Sciatic nerve (tissue), 2 donors: ENCODE measurements at regions not wholly inside any gene's neighbourhood (a gene's known extent, or its start where the extent isn't known, plus 50 kb on each side); places are given as distances from the start of the nearest gene placed in this dataset.
"Not testable (repeated sequence)": the region's sequence is repeated elsewhere in the genome, so short reads cannot be mapped to it uniquely, and the experiment has no call there.

Experiments
- ATAC-seq: fragments of 200-7000 bp; cut with Tn5 transposase; one replicate; pipeline ENCODE4 v1.9.1; 2020; ENCODE audit warnings: mild to moderate bottlenecking, moderate library complexity
- DNase-seq: peaks from one replicate; pipeline ENCODE4 v3.0.0-alpha.2; 2020; ENCODE audit warnings: low spot score
- intact Hi-C: fragments of 100-400 bp; cut with DNase I; formaldehyde crosslinking; loops from one replicate; pipeline ENCODE4 v1.14.2; 2022
- donor health status: DM: no; HTN: no; CAD: no.
- donor health status: DM: no; HTN: no; CAD: no.

DNA sequence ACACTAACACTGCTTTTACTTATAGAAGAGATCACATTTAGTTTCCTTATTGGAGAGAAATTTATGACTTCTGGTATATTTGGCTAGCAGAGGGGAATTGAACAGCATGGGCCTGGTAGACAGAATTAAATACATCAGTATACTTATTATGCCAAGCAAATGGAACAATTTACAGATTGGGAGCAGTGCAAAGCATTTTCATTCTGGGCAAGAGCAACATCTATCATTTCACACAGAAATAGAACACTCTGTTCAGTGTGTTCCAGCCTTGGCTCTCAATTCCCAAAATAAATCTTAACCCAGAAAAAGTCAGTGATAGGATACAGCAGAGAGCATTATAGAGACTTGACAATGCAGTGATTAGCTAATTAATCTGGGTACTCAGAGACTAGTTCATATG lies 604.0 kb upstream of the SLITRK6 start:
- DNase-seq (no peak), ATAC-seq (no peak)
- intact Hi-C loops = no loop called here

DNA sequence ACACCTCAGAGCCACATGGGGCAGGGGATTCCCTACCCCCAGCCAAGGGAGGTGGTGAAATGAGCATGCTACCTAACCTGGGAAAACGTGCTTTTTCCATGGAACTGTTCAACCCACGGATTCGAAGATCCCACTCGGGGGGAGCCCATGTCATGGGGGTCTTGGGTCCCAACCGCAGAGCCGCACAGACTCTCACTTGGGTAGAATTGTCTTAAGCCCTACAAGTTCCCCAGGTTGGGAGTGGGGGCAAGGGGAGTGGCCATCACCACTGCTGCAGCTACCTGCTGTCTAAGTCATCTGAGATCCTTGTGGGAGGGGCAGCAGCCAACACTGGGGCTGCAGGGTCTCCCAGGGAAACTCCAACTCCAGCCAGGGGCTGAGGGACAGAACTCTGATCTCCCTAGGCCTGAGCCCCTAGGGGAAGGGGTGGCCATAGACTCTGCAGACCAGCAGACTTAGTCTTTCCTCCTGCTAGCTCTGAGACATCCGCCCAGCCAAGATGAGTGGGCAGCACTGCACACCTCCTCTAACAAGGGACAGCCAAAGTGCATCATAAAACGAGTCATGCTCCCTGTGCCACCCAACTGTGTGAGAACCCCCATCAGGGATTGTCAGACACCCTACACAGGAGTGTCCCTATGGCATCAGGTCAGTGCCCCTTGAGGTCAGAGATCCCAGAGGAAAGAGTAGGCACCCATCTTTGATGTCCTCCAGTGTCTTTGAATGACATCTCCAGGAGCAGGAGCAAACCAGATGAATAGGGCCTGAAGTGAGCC lies 610.4 kb upstream of the SLITRK6 start:
- ATAC-seq (no peak), DNase-seq (no peak)
- intact Hi-C loops = loop anchor here (5.0 kb wide), 1 partner anchor 1913 kb away; no protein-coding TSS in a partner anchor

DNA sequence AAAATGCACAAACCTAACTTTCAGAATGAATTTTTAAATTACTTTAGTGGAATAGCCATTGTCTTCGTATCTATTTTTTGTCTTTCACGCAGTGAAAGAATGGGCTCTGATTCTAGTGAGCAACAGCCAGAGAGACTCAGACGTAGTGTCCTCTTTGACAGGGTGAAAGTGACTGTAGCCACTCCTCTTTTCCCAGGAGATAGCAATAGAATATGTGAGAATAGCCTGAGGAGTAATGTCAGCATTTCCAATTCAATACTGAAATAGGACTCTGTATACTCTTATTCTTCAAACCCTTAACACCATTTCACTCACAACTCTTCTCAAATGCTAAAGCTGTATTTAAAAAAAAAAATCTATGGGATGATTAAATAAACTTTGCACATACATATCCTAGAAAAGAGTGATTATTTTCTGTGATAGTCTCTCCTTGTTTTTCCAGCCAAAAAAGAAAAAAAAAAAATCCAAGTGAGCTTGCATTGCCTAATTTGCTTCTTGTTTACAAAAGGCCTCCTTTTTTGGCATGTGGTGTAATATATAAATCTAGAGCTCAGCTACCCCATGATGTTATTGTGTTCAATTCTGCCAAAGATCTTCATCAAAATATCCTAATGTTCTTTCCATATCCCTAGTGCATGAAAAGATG lies 626.1 kb upstream of the SLITRK6 start:
- DNase-seq (no peak), ATAC-seq (no peak)
- intact Hi-C loops = no loop called here

DNA sequence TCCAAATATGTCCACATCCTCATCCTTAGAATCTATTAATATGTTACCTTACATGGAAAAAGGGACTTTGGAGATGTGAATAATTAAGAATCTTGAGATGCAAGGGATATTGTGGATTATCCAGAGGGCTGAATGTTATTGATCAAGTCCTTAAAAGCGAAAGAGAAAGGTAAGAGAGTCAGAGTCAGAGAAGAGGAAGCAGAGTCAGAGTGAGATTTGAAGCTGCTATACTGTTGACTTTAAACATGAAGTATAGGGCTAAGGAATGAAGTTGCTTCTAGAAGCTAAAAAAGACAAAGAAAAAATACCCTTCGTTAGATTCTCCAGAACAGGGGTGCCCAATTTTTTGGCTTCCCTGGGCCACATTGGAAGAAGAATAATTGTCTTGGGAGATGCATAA lies 627.2 kb upstream of the SLITRK6 start:
- DNase-seq (no peak), ATAC-seq (no peak)
- intact Hi-C loops = no loop called here

DNA sequence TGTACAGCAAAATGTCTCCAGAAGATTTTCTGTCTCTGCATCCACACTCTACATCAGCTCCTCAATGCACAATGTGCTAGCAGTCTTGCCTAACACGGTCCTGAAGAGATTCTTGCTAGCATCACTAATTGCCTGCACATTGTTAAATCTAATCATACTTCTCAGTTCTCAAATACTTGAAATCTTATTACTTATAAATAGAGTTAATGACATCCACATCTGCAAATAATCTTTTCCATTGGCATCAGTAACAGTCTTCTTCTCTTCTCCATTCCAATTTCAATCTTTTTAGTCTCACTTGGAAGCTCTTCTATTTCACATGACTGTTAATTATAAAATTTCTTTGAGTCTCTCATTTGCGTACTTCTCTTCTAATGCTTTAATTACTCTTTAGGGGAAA lies 630.5 kb upstream of the SLITRK6 start:
- intact Hi-C loops = no loop called here
- no peak for DNase-seq
- ATAC-seq = no peak

DNA sequence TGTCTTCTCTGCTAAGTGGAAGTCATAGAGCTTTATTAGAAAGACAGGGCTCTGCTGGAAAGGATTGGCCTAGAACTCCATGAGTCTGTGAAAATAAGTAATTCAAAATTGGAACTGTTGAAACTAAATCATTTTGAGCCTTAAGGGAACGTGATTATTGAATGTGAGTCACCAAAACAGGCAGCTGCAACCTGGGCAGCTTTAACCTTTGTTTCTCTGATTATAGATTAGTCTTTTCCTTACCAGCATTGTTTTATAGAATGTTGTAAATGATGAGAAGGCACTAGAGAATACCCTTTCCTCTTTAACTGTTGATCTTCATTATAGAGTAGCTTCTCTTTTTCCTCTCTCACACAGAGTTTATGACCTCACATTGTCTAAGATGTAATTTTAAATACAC lies 638.8 kb upstream of the SLITRK6 start:
- intact Hi-C loops = no loop called here
- no peak for DNase-seq
- no peak for ATAC-seq

DNA sequence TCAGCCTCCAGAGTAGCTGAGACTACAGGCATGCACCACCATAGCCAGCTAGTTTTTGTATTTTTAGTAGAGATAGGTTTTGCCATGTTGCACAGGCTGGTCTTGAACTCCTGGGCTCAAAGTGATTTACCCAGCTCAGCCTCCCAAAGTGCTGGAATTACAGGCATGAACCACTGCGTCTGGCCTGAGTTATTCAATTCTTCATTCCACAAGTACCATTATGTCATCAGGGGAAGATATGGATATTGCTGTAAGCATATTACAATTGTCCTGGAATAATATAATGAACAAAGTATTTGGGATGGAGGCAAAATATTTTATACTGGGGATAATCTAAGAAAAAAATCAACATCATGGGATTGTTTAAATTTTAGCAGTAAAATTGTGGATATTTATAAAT lies 646.0 kb upstream of the SLITRK6 start:
- intact Hi-C loops = no loop called here
- ATAC-seq (no peak), DNase-seq (no peak)

DNA sequence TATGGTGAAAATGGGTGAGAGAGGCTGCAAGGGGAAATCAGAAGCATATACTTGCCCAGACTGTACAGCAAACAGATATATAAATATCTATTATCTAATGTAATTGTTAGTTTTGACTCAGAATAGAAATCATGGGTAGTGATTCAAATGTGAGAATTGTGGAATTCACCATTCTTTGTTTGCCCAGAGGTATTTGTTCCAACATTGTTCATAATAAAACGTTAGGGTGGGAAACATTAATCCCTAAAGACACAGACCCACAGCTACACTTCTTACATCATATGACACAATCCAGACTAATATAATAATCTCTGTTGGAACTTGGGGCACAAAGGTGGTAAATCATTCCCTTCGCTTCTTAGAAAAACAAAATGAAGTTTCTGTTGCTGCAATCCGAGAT lies 646.5 kb upstream of the SLITRK6 start:
- ATAC-seq (peak; percentile 44), DNase-seq (no peak)
- intact Hi-C loops = no loop called here

DNA sequence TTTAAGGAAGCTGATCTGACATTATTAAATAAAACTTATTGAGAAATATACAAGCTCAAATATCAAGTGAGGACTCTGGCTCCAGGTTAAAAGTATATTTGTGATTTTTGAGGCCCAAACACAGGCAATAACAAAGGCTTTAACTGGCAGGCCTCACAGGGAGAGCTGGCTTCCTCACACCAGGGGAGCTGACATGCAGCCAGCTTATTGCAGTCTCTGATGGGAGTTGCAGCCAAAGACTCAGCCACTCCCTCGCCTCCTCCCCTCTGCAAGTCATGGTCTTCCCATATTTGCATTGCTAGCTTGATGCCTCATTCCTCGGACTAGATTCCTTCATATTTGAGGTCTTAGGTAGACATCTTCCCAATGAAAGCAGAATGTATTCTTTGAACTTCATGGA lies 647.1 kb upstream of the SLITRK6 start:
- ATAC-seq (peak; percentile 78), DNase-seq (peak; percentile 58)
- intact Hi-C loops = no loop called here

DNA sequence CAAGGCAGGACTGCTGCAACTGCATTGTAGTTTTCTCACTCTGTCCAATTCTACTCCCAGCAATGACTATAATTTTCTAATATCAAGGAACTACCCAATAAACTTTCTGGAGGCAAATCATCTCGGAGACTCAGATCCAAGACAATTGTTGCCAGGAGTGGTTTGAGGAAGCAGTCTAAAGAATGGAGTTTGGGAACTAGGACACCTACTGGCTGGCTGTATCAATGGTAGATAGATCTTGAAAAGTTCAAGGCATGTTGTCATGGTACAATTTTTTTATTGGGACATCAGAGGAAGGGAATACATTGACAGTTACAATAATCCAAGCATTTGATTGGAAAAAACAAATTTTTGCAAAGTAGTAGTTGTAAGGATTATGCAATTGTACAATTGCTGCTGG lies 648.3 kb upstream of the SLITRK6 start:
- DNase-seq = no peak
- intact Hi-C loops = no loop called here
- ATAC-seq = no peak

DNA sequence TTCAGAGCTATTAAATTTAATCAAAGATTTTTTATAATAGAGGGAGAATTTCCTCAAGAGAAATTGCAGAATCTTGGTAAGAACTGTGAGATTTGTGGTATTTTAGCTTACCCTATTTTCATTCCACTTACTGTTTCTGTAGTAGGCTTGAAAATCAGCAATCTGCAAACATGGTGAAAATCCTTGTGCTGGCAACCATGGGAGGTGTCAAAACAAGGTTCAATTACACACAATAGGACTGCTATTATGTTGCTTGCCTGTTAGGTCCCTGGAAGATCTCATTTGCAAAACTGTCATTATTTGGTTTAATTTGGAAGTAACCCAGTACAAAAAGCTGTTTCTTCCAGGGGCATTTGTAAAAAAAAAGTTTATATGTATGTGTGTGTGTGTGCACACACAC lies 662.8 kb upstream of the SLITRK6 start:
- ATAC-seq = no peak
- no peak for DNase-seq
- intact Hi-C loops = no loop called here

DNA sequence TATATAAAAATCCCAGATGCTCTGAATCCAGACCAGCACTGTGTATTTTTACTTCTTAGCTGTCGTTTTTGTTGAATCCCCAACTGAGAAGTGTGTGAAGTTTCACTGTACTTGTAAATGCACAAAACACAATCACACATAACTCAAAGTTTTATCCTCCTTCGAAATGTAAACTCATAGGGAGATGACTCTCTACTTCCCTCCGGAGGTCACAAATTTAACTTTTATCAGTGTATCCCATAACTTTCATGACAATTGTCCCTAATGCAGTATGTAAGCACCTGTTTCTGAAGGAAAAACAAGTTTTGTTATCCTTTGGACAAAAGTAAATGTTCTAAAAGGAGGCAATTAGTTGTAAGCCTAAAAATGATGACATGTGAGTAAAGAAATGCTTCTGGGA lies 665.0 kb upstream of the SLITRK6 start:
- DNase-seq = no peak
- intact Hi-C loops = no loop called here
- no peak for ATAC-seq

DNA sequence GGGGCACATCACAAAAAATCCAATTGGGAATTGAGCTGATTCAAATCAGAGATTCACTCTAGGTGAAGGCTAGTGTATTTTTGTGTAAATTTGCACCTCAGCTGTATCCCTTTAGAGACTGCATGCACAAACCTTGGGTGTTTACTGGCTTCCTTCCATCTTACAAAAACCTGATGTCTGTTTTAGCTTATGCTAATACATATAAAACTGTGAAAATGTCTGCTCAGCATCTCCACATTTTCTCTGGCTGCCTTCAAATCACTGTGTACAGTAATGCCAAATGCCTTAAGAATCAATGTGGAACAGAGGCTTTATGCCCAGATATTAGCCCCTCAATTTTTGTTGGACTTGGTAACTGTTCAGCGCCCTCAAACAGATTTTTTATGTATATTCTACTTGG lies 675.8 kb upstream of the SLITRK6 start:
- no peak for ATAC-seq
- intact Hi-C loops = no loop called here
- DNase-seq = no peak

DNA sequence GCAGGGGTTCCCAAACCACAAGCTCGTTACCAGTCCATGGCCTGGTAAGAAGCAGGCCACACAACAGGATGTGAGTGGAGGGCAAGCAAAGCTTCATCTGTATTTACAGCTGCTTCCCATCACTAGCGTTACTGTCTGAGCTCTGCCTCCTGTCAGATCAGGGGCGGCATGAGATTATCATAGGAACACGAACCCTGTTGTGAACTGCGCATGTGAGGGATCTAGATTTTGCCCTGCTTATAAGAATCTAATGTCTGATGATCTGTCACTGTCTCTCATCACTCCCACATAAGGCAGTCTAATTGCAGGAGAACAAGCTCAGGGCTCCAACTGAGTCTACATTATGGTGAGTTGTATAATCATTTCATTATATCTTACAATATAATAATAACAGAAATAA lies 677.4 kb upstream of the SLITRK6 start:
- DNase-seq = no peak
- no peak for ATAC-seq
- intact Hi-C loops = no loop called here

DNA sequence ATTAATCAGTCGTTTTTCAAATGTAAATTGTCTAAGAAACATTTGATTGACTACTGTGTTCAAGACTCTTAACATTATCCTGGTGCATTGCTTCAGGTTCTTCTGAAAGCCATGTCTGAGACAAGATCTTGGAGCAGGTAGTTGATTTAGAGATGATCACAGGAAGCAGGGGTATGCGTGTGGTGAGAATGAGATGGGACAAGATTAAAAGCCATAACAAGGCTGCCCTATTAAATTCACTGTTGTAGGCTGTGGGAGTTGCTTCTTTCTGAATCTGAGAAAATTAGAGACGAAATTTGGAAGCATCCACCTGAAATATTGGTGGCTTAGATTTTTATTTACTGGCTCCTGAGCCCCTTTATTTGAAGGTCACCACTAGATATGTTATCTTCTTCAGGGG lies 687.4 kb upstream of the SLITRK6 start:
- DNase-seq = no peak

DNA sequence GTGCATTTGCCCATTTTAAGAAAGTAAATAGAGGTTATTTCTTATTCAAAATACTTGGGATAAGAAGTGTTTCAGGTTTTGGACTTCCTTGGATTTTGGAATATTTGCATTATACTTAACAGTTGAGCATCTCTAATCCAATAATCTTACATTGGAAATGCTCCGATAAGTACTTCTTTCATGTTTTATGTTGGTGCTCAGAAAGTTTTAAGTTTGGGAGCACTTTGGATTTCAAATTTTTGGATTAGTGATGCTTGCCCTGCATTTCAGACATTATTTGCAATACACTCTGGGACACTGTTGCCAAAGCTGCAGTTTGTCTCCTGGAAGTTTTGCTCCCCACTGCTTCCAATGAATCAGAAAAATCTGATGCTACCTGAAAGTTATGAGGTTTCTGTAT lies 691.9 kb upstream of the SLITRK6 start:
- no peak for DNase-seq
- ATAC-seq = no peak
- intact Hi-C loops = no loop called here

More for the DNA sequence above, 687.4 kb upstream of the SLITRK6 start:
- intact Hi-C loops = no loop called here
- no peak for ATAC-seq

DNA sequence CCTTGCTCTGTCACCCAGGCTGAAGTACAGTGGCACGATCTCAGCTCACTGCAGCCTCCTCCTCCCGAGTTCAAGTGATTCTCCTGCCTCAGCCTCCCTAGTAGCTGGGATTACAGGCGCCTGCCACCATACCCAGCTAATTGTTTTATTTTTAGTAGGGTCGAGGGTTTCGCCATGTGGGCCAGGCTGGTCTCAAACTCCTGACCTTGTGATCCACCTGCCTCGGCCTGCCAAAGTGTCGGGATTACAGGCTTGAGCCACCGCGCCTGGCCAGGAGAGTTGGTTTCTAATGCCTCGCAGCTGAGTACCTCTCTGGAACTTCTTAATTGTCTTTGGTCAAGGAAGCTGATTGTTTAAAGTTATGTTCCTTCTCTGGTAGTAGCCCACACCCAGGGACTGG lies 702.7 kb upstream of the SLITRK6 start:
- intact Hi-C loops, ATAC-seq, DNase-seq: not testable (repeated sequence)

DNA sequence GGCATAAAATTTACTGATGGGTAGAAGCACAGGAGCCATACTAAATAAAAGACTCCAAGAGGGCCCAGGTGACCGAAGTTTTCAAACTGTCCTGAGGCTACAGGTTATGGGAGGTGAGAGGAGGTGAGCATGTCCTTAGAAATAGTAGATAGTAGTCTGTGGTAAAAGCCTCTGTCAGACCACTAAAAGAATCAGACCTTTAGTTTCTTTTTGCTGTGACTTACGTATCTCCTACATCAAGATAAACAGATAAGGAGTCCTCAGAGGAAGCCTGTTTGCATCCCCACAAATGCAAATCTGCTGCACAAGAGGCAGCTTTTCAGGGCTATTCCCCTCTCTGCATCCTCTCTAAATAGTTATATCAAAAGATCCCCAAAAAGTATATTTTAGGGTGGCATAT lies 711.6 kb upstream of the SLITRK6 start:
- ATAC-seq = no peak
- DNase-seq = no peak
- intact Hi-C loops = no loop called here

DNA sequence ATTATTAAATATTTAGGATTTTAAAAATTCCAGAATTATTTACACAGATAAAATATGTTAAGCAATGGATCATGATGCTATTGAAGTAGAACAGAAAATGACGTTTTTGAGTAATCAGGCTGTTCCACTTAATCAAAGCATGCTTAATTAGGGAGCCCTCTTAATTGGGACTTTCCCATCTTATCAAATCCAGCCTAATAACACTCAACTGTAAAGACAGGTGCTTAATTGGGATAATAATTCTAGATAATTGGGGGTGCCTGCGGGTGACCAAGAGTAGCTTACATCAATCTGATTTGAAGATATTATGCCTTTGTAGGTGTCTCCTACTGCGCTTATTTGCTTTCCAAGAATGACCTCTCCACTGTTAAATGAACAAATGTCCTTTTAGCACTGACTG lies 742.2 kb upstream of the SLITRK6 start:
- no peak for ATAC-seq
- no peak for DNase-seq
- intact Hi-C loops = no loop called here

DNA sequence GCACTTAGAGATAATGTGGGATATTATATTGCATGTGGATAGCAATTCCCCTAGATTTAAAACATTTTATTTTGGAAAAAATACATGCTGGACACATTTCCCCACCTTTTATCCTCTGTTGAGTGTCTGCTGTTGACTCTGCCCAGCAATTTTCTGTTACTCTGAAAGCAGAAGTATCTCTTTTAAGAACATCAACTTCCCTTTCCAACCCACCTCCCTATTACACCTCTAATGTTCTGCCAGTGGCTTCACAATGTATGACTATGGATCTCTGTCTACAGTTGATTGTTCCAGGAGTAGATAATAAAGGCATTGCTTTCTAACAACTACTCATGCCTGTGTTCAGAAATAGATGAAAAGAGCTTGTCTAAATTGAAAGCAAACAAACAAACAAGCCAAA lies 754.8 kb upstream of the SLITRK6 start:
- no peak for ATAC-seq
- intact Hi-C loops = no loop called here
- no peak for DNase-seq

DNA sequence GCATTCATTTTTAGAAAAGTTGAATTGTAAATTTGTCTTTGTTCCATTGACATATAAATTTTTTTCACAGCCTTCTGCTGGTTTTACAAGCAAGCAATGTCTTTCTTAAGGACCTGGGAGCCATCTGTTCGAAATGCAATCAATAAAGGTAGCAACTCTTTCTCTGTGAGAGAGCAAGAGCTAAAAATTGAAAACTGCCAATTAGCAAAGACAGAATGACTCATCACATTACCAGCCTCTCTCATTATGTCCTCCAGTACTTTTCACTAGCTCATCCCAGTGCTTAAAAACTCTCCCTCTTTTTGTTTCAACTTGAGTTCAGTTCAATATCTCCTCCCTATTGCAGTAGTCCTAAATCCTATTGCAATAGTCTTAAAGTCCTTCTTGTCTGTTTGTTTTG lies 760.7 kb upstream of the SLITRK6 start:
- ATAC-seq (no peak), DNase-seq (no peak)
- intact Hi-C loops = no loop called here
